HCT116 (cell line): ENCODE measurements at regions not wholly inside any gene's neighbourhood (a gene's known extent, or its start where the extent isn't known, plus 50 kb on each side); places are given as distances from the start of the nearest gene placed in this dataset.

Source experiments
- ATAC-seq: fragments of 200-7000 bp; cut with Tn5 transposase; 2 replicates; pipeline ENCODE4 v1.9.1; 2020; ENCODE audit warnings: mild to moderate bottlenecking, moderate library complexity
- BruUV-seq: library from RNA; stranded (reverse); fragments of 400-500 nt; replicated peaks from 2 replicates; lab custom pipeline; 2021; lab: Mats Ljungman, UMichigan
- CTCF ChIA-PET: fragments of 300-600 bp; sonication (Branson Sonifier 250); formaldehyde crosslinking; loops from one replicate; lab custom pipeline; 2021; ENCODE audit warnings: antibody characterized with exemption; lab: Charles Lee
- POLR2A ChIA-PET: fragments of 300-600, 350-600 bp; sonication (Branson Sonifier 250); formaldehyde crosslinking; loops from one replicate; lab custom pipeline; 2021; ENCODE audit warnings: antibody characterized with exemption; lab: Charles Lee
- RAD21 ChIA-PET, 2 experiments: fragments of 300-600 bp; sonication (Branson Sonifier 250); formaldehyde crosslinking; loops; one replicate each; lab custom pipeline; 2023; ENCODE audit warnings: low total read pairs in 2 of 2; ENCODE audit not compliant: uncharacterized antibody in 2 of 2, unreplicated experiment in 2 of 2, low non-redundant PET in 1 of 2; lab: Charles Lee
- DNase-seq: peaks from one replicate; pipeline ENCODE4 v3.0.0-alpha.2; 2010; ENCODE audit warnings: low read depth, low spot score
- H2AFZ ChIP-seq: fragments of 200-600 bp; shearing (Covaris generic), sonication (generic); 2 replicates; pipeline ENCODE4 v1.6.1; 2017; ENCODE audit warnings: low read depth, mixed run types, mixed read lengths, antibody characterized with exemption, low read length; ENCODE audit not compliant: poor library complexity, severe bottlenecking
- H3K27ac ChIP-seq: 2 replicates; pipeline ENCODE4 v1.5.1; 2012; ENCODE audit warnings: low read depth, low read length
- H3K27me3 ChIP-seq: fragments of 200-600 bp; sonication (generic); 2 replicates; pipeline ENCODE4 v1.6.1; 2016; ENCODE audit warnings: mixed run types, low read length, mixed read lengths; ENCODE audit not compliant: insufficient read depth
- H3K36me3 ChIP-seq, 2 experiments: fragments of 200-500 bp in 1 of 2; fragments of 200-600 bp in 1 of 2; sonication (Bioruptor generic) in 1 of 2; sonication (generic) in 1 of 2; 2 replicates each; pipeline versions ENCODE4 v1.5.1 to v1.6.1; 2014 to 2016; ENCODE audit warnings: low read length in 2 of 2, inconsistent platforms in 1 of 2, mixed read lengths in 1 of 2, mixed run types in 1 of 2; ENCODE audit not compliant: insufficient read depth in 2 of 2, control insufficient read depth in 1 of 2
- H3K4me1 ChIP-seq, 2 experiments: fragments of 200-600 bp in 1 of 2; sonication (generic) in 1 of 2; 2 replicates each; pipeline versions ENCODE4 v1.5.1 to v1.6.1; 2012 to 2017; ENCODE audit warnings: low read length in 2 of 2, inconsistent platforms in 1 of 2, mild to moderate bottlenecking in 1 of 2, mixed read lengths in 1 of 2, mixed run types in 1 of 2, moderate library complexity in 1 of 2; ENCODE audit not compliant: insufficient read depth in 2 of 2, control insufficient read depth in 1 of 2
- H3K4me2 ChIP-seq: fragments of 200-600 bp; sonication (generic); 2 replicates; pipeline ENCODE4 v1.6.1; 2017; ENCODE audit warnings: mixed run types, low read length, mixed read lengths
- H3K4me3 ChIP-seq, 2 experiments: fragments of 200-600 bp in 1 of 2; sonication (generic) in 1 of 2; replicated peaks in 1 of 2; 2 replicates each; pipeline ENCODE4 v1.5.1; 2011 to 2016; ENCODE audit warnings: low read length in 2 of 2, control low read depth in 1 of 2, low read depth in 1 of 2, mild to moderate bottlenecking in 1 of 2, mixed read lengths in 1 of 2, mixed run types in 1 of 2
- H3K79me2 ChIP-seq: fragments of 200-600 bp; sonication (generic); 2 replicates; pipeline ENCODE4 v1.6.1; 2017; ENCODE audit warnings: mild to moderate bottlenecking, mixed run types, low read length, moderate library complexity, mixed read lengths; ENCODE audit not compliant: insufficient read depth
- H3K9ac ChIP-seq: fragments of 200-600 bp; sonication (generic); 2 replicates; pipeline ENCODE4 v1.6.1; 2016; ENCODE audit warnings: low read length, mixed read lengths
- H3K9me2 ChIP-seq: fragments of 200-600 bp; sonication (generic), shearing (Covaris generic); 2 replicates; pipeline ENCODE4 v1.6.1; 2017; ENCODE audit warnings: mixed run types, mild to moderate bottlenecking, moderate library complexity; ENCODE audit not compliant: insufficient read depth
- H3K9me3 ChIP-seq, 2 experiments: fragments of 200-500 bp in 1 of 2; fragments of 200-600 bp in 1 of 2; sonication (Bioruptor generic) in 1 of 2; sonication (generic) in 1 of 2; 2 replicates each; pipeline ENCODE4 v1.6.1; 2014 to 2017; ENCODE audit warnings: low read length in 2 of 2, mixed read lengths in 2 of 2, inconsistent platforms in 1 of 2, low read depth in 1 of 2, mild to moderate bottlenecking in 1 of 2, mixed run types in 1 of 2, moderate library complexity in 1 of 2; ENCODE audit not compliant: control insufficient read depth in 1 of 2, insufficient read depth in 1 of 2
- H4K20me1 ChIP-seq: fragments of 200-600 bp; sonication (generic), shearing (Covaris generic); 2 replicates; pipeline ENCODE4 v1.6.1; 2017; ENCODE audit warnings: mixed run types, mild to moderate bottlenecking, moderate library complexity; ENCODE audit not compliant: insufficient read depth
- CBX3 ChIP-seq: IDR thresholded peaks from 2 replicates; pipeline ENCODE4 v1.6.1; 2012; ENCODE audit warnings: low read depth
- CTCF ChIP-seq, 3 experiments: fragments of 200-600 bp in 1 of 3; sonication (generic) in 1 of 3; IDR thresholded peaks in 2 of 3; conservative IDR thresholded peaks in 1 of 3; 2 replicates each; pipeline ENCODE4 v1.5.1; 2012 to 2017; ENCODE audit warnings: low read depth in 2 of 3, low read length in 2 of 3, antibody characterized with exemption in 1 of 3, borderline replicate concordance in 1 of 3, control low read depth in 1 of 3, mild to moderate bottlenecking in 1 of 3, mixed read lengths in 1 of 3, mixed run types in 1 of 3, moderate library complexity in 1 of 3; ENCODE audit not compliant: insufficient read depth in 1 of 3
- EGR1 ChIP-seq: IDR thresholded peaks from 2 replicates; pipeline ENCODE4 v1.6.1; 2012; ENCODE audit warnings: low read depth
- JUND ChIP-seq: IDR thresholded peaks from 2 replicates; pipeline ENCODE4 v1.6.1; 2012
- MAX ChIP-seq: IDR thresholded peaks from 2 replicates; pipeline ENCODE4 v1.6.1; 2012
- POLR2AphosphoS5 ChIP-seq: IDR thresholded peaks from 2 replicates; pipeline ENCODE4 v1.6.1; 2011; ENCODE audit warnings: mild to moderate bottlenecking, low read depth, low read length, moderate library complexity
- RAD21 ChIP-seq: IDR thresholded peaks from 2 replicates; pipeline ENCODE4 v1.6.1; 2012; ENCODE audit warnings: low read depth, mild to moderate bottlenecking
- REST ChIP-seq: IDR thresholded peaks from 2 replicates; pipeline ENCODE4 v1.6.1; 2012; ENCODE audit warnings: low read depth
- SIN3A ChIP-seq: IDR thresholded peaks from 2 replicates; pipeline ENCODE4 v1.6.1; 2012; ENCODE audit warnings: low read depth
- SRF ChIP-seq: IDR thresholded peaks from 2 replicates; pipeline ENCODE4 v1.6.1; 2012; ENCODE audit warnings: low read depth
- TCF7L2 ChIP-seq: IDR thresholded peaks from 2 replicates; pipeline ENCODE4 v1.7.0; 2011; ENCODE audit warnings: borderline replicate concordance, inconsistent platforms; ENCODE audit not compliant: insufficient read depth, insufficient read length; ENCODE audit errors: extremely low read depth
- YY1 ChIP-seq: IDR thresholded peaks from 2 replicates; pipeline ENCODE4 v1.6.1; 2011; ENCODE audit warnings: low read length, low read depth, moderate library complexity, mild to moderate bottlenecking; ENCODE audit not compliant: insufficient replicate concordance; ENCODE audit errors: extremely low read depth
- ZFX ChIP-seq: fragments of 450-650 bp; IDR thresholded peaks from 2 replicates; pipeline ENCODE4 v1.6.1; 2017
- intact Hi-C: fragments of 100-400 bp; cut with micrococcal nuclease; formaldehyde crosslinking; loops from 2 replicates; pipeline ENCODE4 v1.10.0; 2022

- Histone ChIP-seq H3K27ac (no peak overlapping the region), H3K9me2 (no peaks in the 10 kb centered on the region), H3K4me2 (no peak overlapping the region), H3K36me3 (no peaks in the 10 kb centered on the region), H3K4me3 (no peak overlapping the region), H3K79me2 (no peaks in the 10 kb centered on the region), H3K9me3 (no peaks in the 10 kb centered on the region), H2AFZ (no peak overlapping the region), H3K27me3 (no peaks in the 10 kb centered on the region), H3K4me1 (no peaks in the 10 kb centered on the region), H4K20me1 (no peaks in the 10 kb centered on the region), H3K9ac (no peak overlapping the region)
- ATAC-seq (no peak), DNase-seq (no peak)
- ChIA-PET POLR2A (no interaction called here), CTCF (no interaction called here), RAD21 (no interaction called here)
- TF ChIP-seq YY1, result no peak
- intact Hi-C loops, result no loop called here
- no TSS peak for BruUV-seq
These were observed 487.5 kb upstream of the ZNF608 start for GRCh38 chr5:125233944-125234343.

GRCh38 chr5:125236007-125236406, 489.6 kb upstream of the ZNF608 start:
- Histone ChIP-seq H3K27me3 (no peaks in the 10 kb centered on the region), H2AFZ (no peak overlapping the region), H3K79me2 (no peaks in the 10 kb centered on the region), H3K4me3 (no peak overlapping the region), H3K4me1 (no peaks in the 10 kb centered on the region), H3K9ac (no peak overlapping the region), H3K9me2 (no peaks in the 10 kb centered on the region), H3K27ac (no peak overlapping the region), H3K4me2 (no peak overlapping the region), H4K20me1 (no peaks in the 10 kb centered on the region), H3K9me3 (no peaks in the 10 kb centered on the region), H3K36me3 (no peaks in the 10 kb centered on the region)
- DNase-seq, result no peak
- POLR2A ChIA-PET, result no interaction called here
- CTCF ChIA-PET, result interaction anchor here (0.7 kb wide), 1 partner anchor 40 kb away, joined by 3 read pairs; no protein-coding TSS in a partner anchor
- no peak for TF ChIP-seq CBX3
- no peak for TF ChIP-seq TCF7L2
- no peak for TF ChIP-seq CTCF (IDR thresholded peaks at IDR 0.05 in 2 of 3, conservative IDR thresholded peaks at IDR 0.05 in 1 of 3; ENCODE audit: borderline replicate concordance in 1 of 3, insufficient read depth in 1 of 3, low read depth in 2 of 3, low read length in 2 of 3)
- TF ChIP-seq EGR1, result no peak
- no peak for TF ChIP-seq SIN3A
- no peak for TF ChIP-seq ZFX
- no peak for TF ChIP-seq MAX
- no peak for TF ChIP-seq POLR2AphosphoS5
- no peak for TF ChIP-seq JUND
- no peak for TF ChIP-seq YY1
- no peak for TF ChIP-seq REST
- TF ChIP-seq RAD21, result no peak
- TF ChIP-seq SRF, result no peak
- no peak for ATAC-seq
- RAD21 ChIA-PET, result interaction anchor here in 1 of 2 experiments (0.7 kb wide), 1 partner anchor 1633 kb away, joined by 4 read pairs; no protein-coding TSS in a partner anchor
- intact Hi-C loops, result no loop called here
- no TSS peak for BruUV-seq
